Vagina (tissue), 2 donors: ENCODE measurements at regions not wholly inside any gene's neighbourhood (a gene's known extent, or its start where the extent isn't known, plus 50 kb on each side); places are given as distances from the start of the nearest gene placed in this dataset.

Experiments used
- DNase-seq, 2 donors: peaks; one replicate each; pipeline ENCODE4 v3.0.0-alpha.2; 2017; ENCODE audit errors: extremely low spot score in 2 of 2
- H3K27ac ChIP-seq: fragments of 200-600 bp; sonication (generic); one replicate; pipeline ENCODE4 v1.5.1; 2019
- H3K27me3 ChIP-seq: fragments of 200-600 bp; sonication (generic); one replicate; pipeline ENCODE4 v1.5.1; 2019
- H3K36me3 ChIP-seq, 2 donors: fragments of 200-600 bp; sonication (generic); one replicate each; pipeline ENCODE4 v1.5.1; 2017 to 2019
- H3K4me1 ChIP-seq: fragments of 200-600 bp; sonication (generic); one replicate; pipeline ENCODE4 v1.5.1; 2019
- H3K4me3 ChIP-seq, 2 donors: fragments of 200-600 bp; sonication (generic); 1 replicate in 1 of 2; 2 replicates in 1 of 2; pipeline ENCODE4 v1.5.1; 2016 to 2019
- H3K9me3 ChIP-seq: fragments of 200-600 bp; sonication (generic); one replicate; pipeline ENCODE4 v1.5.1; 2019
- POLR2A ChIP-seq, 2 donors: fragments of 450-650 bp; IDR thresholded peaks; one replicate each; pipeline ENCODE4 v1.6.1; 2017; ENCODE audit warnings: antibody characterized with exemption in 2 of 2, mild to moderate bottlenecking in 2 of 2, moderate library complexity in 2 of 2
- POLR2AphosphoS5 ChIP-seq, 2 donors: sonication (generic); formaldehyde crosslinking; IDR thresholded peaks; one replicate each; pipeline ENCODE4 v1.9.0; 2017; ENCODE audit warnings: antibody characterized with exemption in 2 of 2, mild to moderate bottlenecking in 2 of 2, low read depth in 1 of 2; ENCODE audit not compliant: insufficient read depth in 1 of 2
- intact Hi-C: fragments of 100-400 bp; cut with DNase I; formaldehyde crosslinking; loops from one replicate; pipeline ENCODE4 v1.15.1; 2023
- TF ChIP-seq, protein P1 (sequence below), 3 experiments: fragments of 450-650 bp in 2 of 3; fragments of 200-600 bp in 1 of 3; sonication (generic) in 1 of 3; IDR thresholded peaks; one replicate each; pipeline ENCODE4 v1.5.1; 2017 to 2019; ENCODE audit warnings: antibody characterized with exemption in 3 of 3, mild to moderate bottlenecking in 2 of 3, moderate library complexity in 2 of 3

DNA sequence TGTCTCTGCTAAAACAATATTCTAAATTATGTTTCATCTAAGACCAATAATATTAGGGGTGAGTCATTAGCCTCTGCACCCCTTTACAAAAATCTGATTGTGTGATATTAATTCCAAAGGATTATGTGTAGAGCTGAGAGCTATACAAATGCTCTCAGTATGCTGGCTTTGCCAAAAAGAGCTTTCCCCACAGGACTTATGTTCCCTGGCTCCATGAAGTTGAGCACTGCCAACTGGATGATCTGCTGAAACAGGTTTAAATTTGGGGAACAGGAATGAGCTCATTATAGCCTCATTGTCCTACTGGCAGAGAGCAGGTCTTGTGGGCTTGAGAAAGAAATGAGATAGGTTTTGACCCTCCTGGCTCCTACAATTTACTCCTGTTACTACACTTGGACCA, 347.8 kb upstream of the LMCD1 start:
- DNase-seq = no peak
- intact Hi-C loops = no loop called here
- Histone ChIP-seq H3K27me3 (no peaks in the 10 kb centered on the region), H3K9me3 (no peaks in the 10 kb centered on the region), H3K27ac (no peak overlapping the region), H3K4me3 (no peak overlapping the region), H3K36me3 (no peaks in the 10 kb centered on the region), H3K4me1 (no peaks in the 10 kb centered on the region)
- TF ChIP-seq POLR2AphosphoS5 (IDR thresholded peaks at IDR 0.05; ENCODE audit: insufficient read depth in 1 of 2, low read depth in 1 of 2) (no peak), POLR2A (IDR thresholded peaks at IDR 0.05) (no peak)
- TF ChIP-seq, protein P1, sequence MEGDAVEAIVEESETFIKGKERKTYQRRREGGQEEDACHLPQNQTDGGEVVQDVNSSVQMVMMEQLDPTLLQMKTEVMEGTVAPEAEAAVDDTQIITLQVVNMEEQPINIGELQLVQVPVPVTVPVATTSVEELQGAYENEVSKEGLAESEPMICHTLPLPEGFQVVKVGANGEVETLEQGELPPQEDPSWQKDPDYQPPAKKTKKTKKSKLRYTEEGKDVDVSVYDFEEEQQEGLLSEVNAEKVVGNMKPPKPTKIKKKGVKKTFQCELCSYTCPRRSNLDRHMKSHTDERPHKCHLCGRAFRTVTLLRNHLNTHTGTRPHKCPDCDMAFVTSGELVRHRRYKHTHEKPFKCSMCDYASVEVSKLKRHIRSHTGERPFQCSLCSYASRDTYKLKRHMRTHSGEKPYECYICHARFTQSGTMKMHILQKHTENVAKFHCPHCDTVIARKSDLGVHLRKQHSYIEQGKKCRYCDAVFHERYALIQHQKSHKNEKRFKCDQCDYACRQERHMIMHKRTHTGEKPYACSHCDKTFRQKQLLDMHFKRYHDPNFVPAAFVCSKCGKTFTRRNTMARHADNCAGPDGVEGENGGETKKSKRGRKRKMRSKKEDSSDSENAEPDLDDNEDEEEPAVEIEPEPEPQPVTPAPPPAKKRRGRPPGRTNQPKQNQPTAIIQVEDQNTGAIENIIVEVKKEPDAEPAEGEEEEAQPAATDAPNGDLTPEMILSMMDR (IDR thresholded peaks at IDR 0.05) = no peak

DNA sequence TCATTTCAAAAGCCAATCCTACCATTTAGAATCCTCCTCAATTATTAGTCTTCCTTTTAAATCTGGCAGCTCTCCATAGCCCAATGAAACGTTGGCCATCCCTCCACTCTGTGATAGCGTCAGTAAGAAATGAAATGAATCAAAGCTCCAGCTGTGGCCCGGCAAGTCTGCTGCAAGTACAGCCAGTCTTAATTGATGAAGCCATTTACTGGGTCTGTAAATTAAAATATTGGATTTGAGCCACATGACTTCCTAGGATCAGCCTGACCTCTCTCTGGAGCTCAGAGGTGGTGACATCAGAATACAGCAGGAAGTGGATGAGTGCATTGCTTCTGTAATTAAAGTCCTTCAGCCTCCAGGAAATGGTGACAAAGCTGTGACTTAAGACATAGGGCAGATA, 347.0 kb upstream of the LMCD1 start:
- Histone ChIP-seq H3K36me3 (no peaks in the 10 kb centered on the region), H3K27me3 (no peaks in the 10 kb centered on the region), H3K27ac (no peak overlapping the region), H3K4me1 (no peaks in the 10 kb centered on the region), H3K4me3 (no peak overlapping the region), H3K9me3 (no peaks in the 10 kb centered on the region)
- TF ChIP-seq, protein P1 (IDR thresholded peaks at IDR 0.05) = no peak
- TF ChIP-seq POLR2A (IDR thresholded peaks at IDR 0.05) = no peak
- TF ChIP-seq POLR2AphosphoS5 (IDR thresholded peaks at IDR 0.05; ENCODE audit: insufficient read depth in 1 of 2, low read depth in 1 of 2) = no peak
- intact Hi-C loops = no loop called here
- no peak for DNase-seq

DNA sequence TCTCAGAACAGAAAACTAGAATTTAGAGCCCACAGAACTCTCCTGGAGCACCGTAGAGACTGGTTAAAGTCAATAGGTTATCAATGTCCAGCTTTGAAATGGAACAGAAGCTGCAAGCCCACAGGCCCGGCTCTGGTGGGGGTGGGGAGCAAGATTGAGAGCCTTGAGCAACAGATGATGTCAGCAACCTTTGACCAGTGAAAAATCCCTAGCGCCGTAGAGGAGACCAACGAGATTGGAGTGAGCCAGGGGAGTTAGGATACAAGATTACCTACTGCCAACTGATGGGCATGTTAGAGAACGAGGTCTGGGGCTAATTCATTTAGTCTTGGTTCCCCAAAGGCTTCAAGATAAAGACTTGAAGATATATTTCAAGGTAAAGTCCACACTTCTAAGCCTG, 345.5 kb upstream of the LMCD1 start:
- TF ChIP-seq POLR2AphosphoS5 (IDR thresholded peaks at IDR 0.05; ENCODE audit: insufficient read depth in 1 of 2, low read depth in 1 of 2) = no peak
- TF ChIP-seq, protein P1 (IDR thresholded peaks at IDR 0.05) = no peak
- no peak for TF ChIP-seq POLR2A (IDR thresholded peaks at IDR 0.05)
- H3K4me3 ChIP-seq = no peak overlapping the region
- no peak overlapping the region for H3K27ac ChIP-seq
- no peaks in the 10 kb centered on the region for H3K4me1 ChIP-seq
- no peaks in the 10 kb centered on the region for H3K36me3 ChIP-seq
- no peaks in the 10 kb centered on the region for H3K9me3 ChIP-seq
- intact Hi-C loops = no loop called here
- DNase-seq = no peak
- H3K27me3 ChIP-seq = no peaks in the 10 kb centered on the region

GRCh38 chr3:8156831-8157230, 344.8 kb upstream of the LMCD1 start:
- H3K36me3 ChIP-seq = no peaks in the 10 kb centered on the region
- no peaks in the 10 kb centered on the region for H3K4me1 ChIP-seq
- TF ChIP-seq, protein P1 (IDR thresholded peaks at IDR 0.05) = no peak
- no peak for TF ChIP-seq POLR2A (IDR thresholded peaks at IDR 0.05)
- TF ChIP-seq POLR2AphosphoS5 (IDR thresholded peaks at IDR 0.05; ENCODE audit: insufficient read depth in 1 of 2, low read depth in 1 of 2) = no peak
- no peak overlapping the region for H3K27ac ChIP-seq
- H3K4me3 ChIP-seq = no peak overlapping the region
- intact Hi-C loops = no loop called here
- no peak for DNase-seq
- H3K9me3 ChIP-seq = no peaks in the 10 kb centered on the region
- no peaks in the 10 kb centered on the region for H3K27me3 ChIP-seq

GRCh38 chr3:8157640-8158039, 344.0 kb upstream of the LMCD1 start:
- Histone ChIP-seq H3K4me1 (no peaks in the 10 kb centered on the region), H3K27me3 (no peaks in the 10 kb centered on the region), H3K4me3 (no peak overlapping the region), H3K36me3 (no peaks in the 10 kb centered on the region), H3K27ac (no peak overlapping the region), H3K9me3 (no peaks in the 10 kb centered on the region)
- no peak for TF ChIP-seq POLR2AphosphoS5 (IDR thresholded peaks at IDR 0.05; ENCODE audit: insufficient read depth in 1 of 2, low read depth in 1 of 2)
- TF ChIP-seq POLR2A (IDR thresholded peaks at IDR 0.05) = no peak
- TF ChIP-seq, protein P1 (IDR thresholded peaks at IDR 0.05) = no peak
- no peak for DNase-seq
- intact Hi-C loops = no loop called here
